ENCODE measurements at regions not wholly inside any gene's neighbourhood (a gene's known extent, or its start where the extent isn't known, plus 50 kb on each side); places are given as distances from the start of the nearest gene placed in this dataset.

DNA sequence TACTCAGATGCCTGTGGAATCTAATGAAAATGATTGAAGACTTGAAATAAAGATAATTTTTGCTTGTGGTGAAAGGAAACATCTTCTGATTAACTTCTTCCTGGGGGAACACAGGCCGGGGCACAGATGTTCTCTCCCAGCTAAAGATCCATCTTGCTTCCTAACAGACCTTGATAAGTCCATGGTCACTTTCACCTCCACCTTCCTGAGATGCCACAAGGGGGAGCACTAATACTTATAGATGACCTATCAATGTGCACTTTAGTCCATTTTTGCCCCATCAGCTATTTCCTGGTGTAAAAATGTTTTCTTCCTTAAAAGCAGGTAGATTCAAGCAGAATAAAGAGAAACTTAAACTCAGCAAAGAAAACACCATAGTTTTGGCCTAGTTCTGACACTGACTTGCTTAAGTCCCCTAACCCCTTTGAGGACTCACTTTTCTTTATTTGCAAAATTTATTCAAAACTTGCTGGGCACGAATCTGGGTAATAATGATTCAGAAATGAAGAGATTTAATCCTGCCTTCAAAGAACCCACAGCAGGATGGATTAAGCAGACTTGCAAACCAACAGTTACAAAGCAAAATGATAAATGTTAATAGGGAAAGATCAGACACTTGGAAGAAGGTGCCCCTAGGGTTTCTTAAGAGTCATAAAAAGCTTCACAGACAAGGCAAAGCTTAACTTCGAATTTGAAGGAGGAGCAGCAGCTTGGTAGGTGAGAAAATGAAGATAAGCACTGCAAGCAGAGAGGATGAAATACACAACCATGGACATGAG lies 158.7 kb downstream of the RAB38 start:
- TF ChIP-seq, protein P1, sequence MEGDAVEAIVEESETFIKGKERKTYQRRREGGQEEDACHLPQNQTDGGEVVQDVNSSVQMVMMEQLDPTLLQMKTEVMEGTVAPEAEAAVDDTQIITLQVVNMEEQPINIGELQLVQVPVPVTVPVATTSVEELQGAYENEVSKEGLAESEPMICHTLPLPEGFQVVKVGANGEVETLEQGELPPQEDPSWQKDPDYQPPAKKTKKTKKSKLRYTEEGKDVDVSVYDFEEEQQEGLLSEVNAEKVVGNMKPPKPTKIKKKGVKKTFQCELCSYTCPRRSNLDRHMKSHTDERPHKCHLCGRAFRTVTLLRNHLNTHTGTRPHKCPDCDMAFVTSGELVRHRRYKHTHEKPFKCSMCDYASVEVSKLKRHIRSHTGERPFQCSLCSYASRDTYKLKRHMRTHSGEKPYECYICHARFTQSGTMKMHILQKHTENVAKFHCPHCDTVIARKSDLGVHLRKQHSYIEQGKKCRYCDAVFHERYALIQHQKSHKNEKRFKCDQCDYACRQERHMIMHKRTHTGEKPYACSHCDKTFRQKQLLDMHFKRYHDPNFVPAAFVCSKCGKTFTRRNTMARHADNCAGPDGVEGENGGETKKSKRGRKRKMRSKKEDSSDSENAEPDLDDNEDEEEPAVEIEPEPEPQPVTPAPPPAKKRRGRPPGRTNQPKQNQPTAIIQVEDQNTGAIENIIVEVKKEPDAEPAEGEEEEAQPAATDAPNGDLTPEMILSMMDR (IDR thresholded peaks at IDR 0.05; ENCODE audit: low read length): peak; percentile 80
- TF ChIP-seq EZH2phosphoT487 (IDR thresholded peaks at IDR 0.05; ENCODE audit: low read length): no peak
- no peak overlapping the region for H2AFZ ChIP-seq (ENCODE audit: low read length)
- H3K27ac ChIP-seq (ENCODE audit: low read length): no peak overlapping the region
- H4K20me1 ChIP-seq (ENCODE audit: insufficient read depth, low read length): no peaks in the 10 kb centered on the region
- no peak overlapping the region for H3K4me2 ChIP-seq (ENCODE audit: low read depth, low read length)
- no peaks in the 10 kb centered on the region for H3K9me2 ChIP-seq (replicated peaks; ENCODE audit: insufficient read depth, low read length)
- H3K36me3 ChIP-seq (replicated peaks; ENCODE audit: insufficient read depth, low read length): no peaks in the 10 kb centered on the region
- H3K9ac ChIP-seq (ENCODE audit: low read length): no peak overlapping the region
- no peaks in the 10 kb centered on the region for H3K27me3 ChIP-seq (replicated peaks; ENCODE audit: insufficient read depth, low read length)
- H3K79me2 ChIP-seq (ENCODE audit: low read length): no peaks in the 10 kb centered on the region
- no peak overlapping the region for H3K4me3 ChIP-seq (ENCODE audit: low read length)
- H3K4me1 ChIP-seq (ENCODE audit: low read length): peaks cover 6% of the 10 kb centered on the region; the same call in 1 of the 2 replicates
- no peaks in the 10 kb centered on the region for H3K9me3 ChIP-seq (replicated peaks; ENCODE audit: insufficient read depth, low read length)
- DNase-seq: peak; percentile 65
- H3F3A ChIP-seq (ENCODE audit: insufficient read depth, low read length): no peaks in the 10 kb centered on the region

DNA sequence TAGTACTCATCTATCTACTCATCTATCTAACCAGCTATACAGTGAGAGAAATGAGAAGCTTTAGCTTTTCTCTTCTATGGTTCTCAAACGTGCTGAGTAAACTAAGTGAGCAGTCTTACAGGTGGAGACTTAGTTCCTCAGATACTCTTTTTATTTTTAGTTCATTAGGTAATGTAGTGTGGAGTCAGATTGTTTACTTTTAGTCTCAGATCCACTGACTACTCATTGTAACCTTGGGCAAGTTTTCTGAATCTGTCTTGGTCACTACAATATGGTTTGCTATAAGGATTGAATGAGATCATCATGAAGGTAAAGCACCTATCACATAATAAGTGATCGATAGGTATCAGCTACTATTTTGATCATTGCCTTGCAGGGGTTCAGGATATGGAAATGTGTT lies 160.1 kb downstream of the RAB38 start:
- Histone ChIP-seq H3K9me3 (replicated peaks; ENCODE audit: insufficient read depth, low read length) (no peaks in the 10 kb centered on the region), H4K20me1 (ENCODE audit: insufficient read depth, low read length) (no peaks in the 10 kb centered on the region), H3K36me3 (replicated peaks; ENCODE audit: insufficient read depth, low read length) (no peaks in the 10 kb centered on the region), H3K9ac (ENCODE audit: low read length) (no peak overlapping the region), H3K79me2 (ENCODE audit: low read length) (no peaks in the 10 kb centered on the region), H3K27me3 (replicated peaks; ENCODE audit: insufficient read depth, low read length) (no peaks in the 10 kb centered on the region), H3F3A (ENCODE audit: insufficient read depth, low read length) (no peaks in the 10 kb centered on the region), H3K4me3 (ENCODE audit: low read length) (no peak overlapping the region), H3K4me1 (ENCODE audit: low read length) (peaks cover 6% of the 10 kb centered on the region; the same call in 1 of the 2 replicates), H3K27ac (ENCODE audit: low read length) (no peak overlapping the region), H3K4me2 (ENCODE audit: low read depth, low read length) (no peak overlapping the region), H2AFZ (ENCODE audit: low read length) (no peak overlapping the region), H3K9me2 (replicated peaks; ENCODE audit: insufficient read depth, low read length) (no peaks in the 10 kb centered on the region)
- peak; percentile 11 for DNase-seq
- TF ChIP-seq EZH2 (optimal IDR thresholded peaks at IDR 0.05; ENCODE audit: low read depth, low read length) (no peak), EZH2phosphoT487 (IDR thresholded peaks at IDR 0.05; ENCODE audit: low read length) (no peak)
- TF ChIP-seq, protein P1 (IDR thresholded peaks at IDR 0.05; ENCODE audit: low read length): no peak

DNA sequence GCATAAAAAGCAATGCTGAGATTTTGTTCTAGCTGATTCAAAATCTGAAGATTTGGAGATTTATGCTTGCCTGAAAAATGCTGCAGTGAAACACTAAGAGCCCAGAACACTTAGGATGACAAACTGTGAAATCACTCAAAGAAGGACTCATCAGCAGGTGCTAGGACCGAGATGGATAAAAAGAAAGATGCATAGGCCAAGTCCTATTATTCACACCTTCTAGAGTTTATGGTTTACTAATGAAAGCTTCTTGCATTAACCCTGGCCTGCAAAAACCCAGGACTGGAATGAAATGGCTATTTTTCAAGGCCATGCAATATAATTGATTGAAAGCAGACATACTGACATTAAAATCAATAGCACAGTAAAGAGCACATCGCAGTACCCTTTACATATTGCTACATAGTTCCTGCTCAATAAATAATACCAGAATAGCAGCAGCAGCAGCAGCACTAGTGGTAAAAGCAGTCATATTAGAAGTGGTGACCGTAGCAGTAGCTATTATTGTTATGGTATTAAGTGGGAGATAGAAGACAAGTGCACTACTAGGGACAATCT lies 161.7 kb downstream of the RAB38 start:
- H3K27me3 ChIP-seq (replicated peaks; ENCODE audit: insufficient read depth, low read length): no peaks in the 10 kb centered on the region
- DNase-seq: no peak
- H3F3A ChIP-seq (ENCODE audit: insufficient read depth, low read length): no peaks in the 10 kb centered on the region
- no peak overlapping the region for H3K27ac ChIP-seq (ENCODE audit: low read length)
- peaks cover 6% of the 10 kb centered on the region; the same call in 1 of the 2 replicates for H3K4me1 ChIP-seq (ENCODE audit: low read length)
- no peak overlapping the region for H2AFZ ChIP-seq (ENCODE audit: low read length)
- TF ChIP-seq EZH2 (optimal IDR thresholded peaks at IDR 0.05; ENCODE audit: low read depth, low read length): no peak
- TF ChIP-seq, protein P1 (IDR thresholded peaks at IDR 0.05; ENCODE audit: low read length): no peak
- no peak for TF ChIP-seq EZH2phosphoT487 (IDR thresholded peaks at IDR 0.05; ENCODE audit: low read length)
- H3K79me2 ChIP-seq (ENCODE audit: low read length): no peaks in the 10 kb centered on the region
- no peaks in the 10 kb centered on the region for H3K9me2 ChIP-seq (replicated peaks; ENCODE audit: insufficient read depth, low read length)
- H4K20me1 ChIP-seq (ENCODE audit: insufficient read depth, low read length): no peaks in the 10 kb centered on the region
- H3K9ac ChIP-seq (ENCODE audit: low read length): no peak overlapping the region
- no peaks in the 10 kb centered on the region for H3K36me3 ChIP-seq (replicated peaks; ENCODE audit: insufficient read depth, low read length)
- H3K9me3 ChIP-seq (replicated peaks; ENCODE audit: insufficient read depth, low read length): no peaks in the 10 kb centered on the region
- no peak overlapping the region for H3K4me3 ChIP-seq (ENCODE audit: low read length)
- H3K4me2 ChIP-seq (ENCODE audit: low read depth, low read length): no peak overlapping the region

Data from MM.1S (cell line).